GM12891 (cell line): ENCODE measurements at regions not wholly inside any gene's neighbourhood (a gene's known extent, or its start where the extent isn't known, plus 50 kb on each side); places are given as distances from the start of the nearest gene placed in this dataset.

Source experiments
- PAX5 ChIP-seq: IDR thresholded peaks from 2 replicates; pipeline ENCODE4 v1.6.1; 2011; ENCODE audit warnings: low read length, moderate library complexity, mild to moderate bottlenecking; ENCODE audit not compliant: insufficient read depth, severe bottlenecking
- POLR2A ChIP-seq: IDR thresholded peaks from 2 replicates; pipeline ENCODE4 v1.6.1; 2011; ENCODE audit warnings: low read depth, low read length, control low read depth
- POLR2AphosphoS5 ChIP-seq: IDR thresholded peaks from 2 replicates; pipeline ENCODE4 v1.6.1; 2011; ENCODE audit warnings: low read depth, low read length, control low read depth
- POU2F2 ChIP-seq: IDR thresholded peaks from 2 replicates; pipeline ENCODE4 v1.6.1; 2011; ENCODE audit warnings: low read depth, mild to moderate bottlenecking, control low read depth, low read length, moderate library complexity
- SPI1 ChIP-seq: IDR thresholded peaks from 2 replicates; pipeline ENCODE4 v1.6.1; 2011; ENCODE audit warnings: low read depth, low read length, control low read depth
- TAF1 ChIP-seq: IDR thresholded peaks from 2 replicates; pipeline ENCODE4 v1.6.1; 2011; ENCODE audit warnings: low read depth, low read length, control low read depth

DNA sequence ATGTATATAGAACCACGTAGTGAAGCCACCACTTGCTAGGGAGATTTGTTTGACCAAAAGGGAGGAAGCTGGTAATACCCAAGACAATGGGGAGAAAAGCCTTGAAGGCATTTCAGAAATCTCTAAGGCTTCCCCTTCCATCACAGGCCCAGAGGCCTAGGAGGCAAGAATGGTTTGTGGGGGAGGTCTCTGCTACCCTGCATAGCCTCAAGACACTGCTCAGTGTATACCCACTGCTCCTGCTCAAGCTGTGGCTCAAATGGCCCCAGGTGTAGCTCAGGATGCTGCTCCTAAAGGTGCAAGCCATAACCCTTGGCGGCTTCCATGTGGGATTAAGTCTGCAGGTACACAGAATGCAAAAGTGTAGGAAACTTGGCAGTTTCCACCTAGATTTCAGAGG is 1105.8 kb downstream of the GATA3 start:
- TF ChIP-seq POLR2AphosphoS5, result no peak
- TF ChIP-seq POLR2A, result no peak
- no peak for TF ChIP-seq TAF1
- no peak for TF ChIP-seq SPI1
- TF ChIP-seq POU2F2, result no peak
- no peak for TF ChIP-seq PAX5
